Spleen (tissue), 11 donors: ENCODE measurements at regions not wholly inside any gene's neighbourhood (a gene's known extent, or its start where the extent isn't known, plus 50 kb on each side); places are given as distances from the start of the nearest gene placed in this dataset.

ENCODE experiments used
- DNase-seq: peaks from one replicate; pipeline ENCODE4 v3.0.0-alpha.2; 2020
- H3K27ac ChIP-seq, 8 donors: fragments of 200-600 bp; sonication (generic) in 7 of 8; 1 replicate in 4 of 8; 2 replicates in 4 of 8; pipeline versions ENCODE4 v1.5.0 to v1.8.0; 2016 to 2021; ENCODE audit warnings: inconsistent platforms in 4 of 8, mild to moderate bottlenecking in 4 of 8, moderate library complexity in 1 of 8
- H3K27me3 ChIP-seq, 7 donors: fragments of 200-600 bp; sonication (generic) in 6 of 7; replicated peaks in 1 of 7; 1 replicate in 4 of 7; 2 replicates in 3 of 7; pipeline versions ENCODE4 v1.5.0 to v1.8.0; 2016 to 2021; ENCODE audit warnings: inconsistent platforms in 3 of 7, mild to moderate bottlenecking in 1 of 7
- H3K36me3 ChIP-seq, 6 donors: fragments of 200-600 bp; sonication (generic) in 5 of 6; 1 replicate in 4 of 6; 2 replicates in 2 of 6; pipeline versions ENCODE4 v1.5.0 to v1.8.0; 2016 to 2021; ENCODE audit warnings: inconsistent platforms in 2 of 6
- H3K4me1 ChIP-seq, 6 donors: fragments of 200-600 bp; sonication (generic) in 5 of 6; 1 replicate in 3 of 6; 2 replicates in 3 of 6; pipeline versions ENCODE4 v1.5.0 to v1.8.0; 2016 to 2021; ENCODE audit warnings: inconsistent platforms in 3 of 6
- H3K4me3 ChIP-seq, 8 donors: fragments of 200-600 bp; sonication (generic) in 7 of 8; 1 replicate in 4 of 8; 2 replicates in 4 of 8; pipeline versions ENCODE4 v1.5.0 to v1.8.0; 2016 to 2021; ENCODE audit warnings: inconsistent platforms in 4 of 8, mild to moderate bottlenecking in 4 of 8, moderate library complexity in 2 of 8
- H3K9me3 ChIP-seq, 8 donors: fragments of 200-600 bp; sonication (generic) in 7 of 8; 1 replicate in 4 of 8; 2 replicates in 4 of 8; pipeline versions ENCODE4 v1.5.0 to v1.8.0; 2016 to 2021; ENCODE audit warnings: inconsistent platforms in 4 of 8
- POLR2A ChIP-seq, 3 donors: fragments of 450-650 bp; IDR thresholded peaks; one replicate each; pipeline ENCODE4 v1.5.1; 2017; ENCODE audit warnings: antibody characterized with exemption in 3 of 3, mild to moderate bottlenecking in 1 of 3
- POLR2AphosphoS5 ChIP-seq, 3 donors: sonication (generic); formaldehyde crosslinking; IDR thresholded peaks; one replicate each; pipeline ENCODE4 v1.5.1; 2017; ENCODE audit warnings: antibody characterized with exemption in 3 of 3
- WGBS, 5 donors: extraction: QIAGEN DNeasy Blood & Tissue Kit in 3 of 5; methylation state at CpG; one replicate each; pipeline versions ENCODE4 v1.1.5 to v1.1.7; 2013 to 2018; 5-methylcytosine and 5-hydroxymethylcytosine counted together
- intact Hi-C: fragments of 100-400 bp; cut with DNase I; formaldehyde crosslinking; loops from one replicate; pipeline ENCODE4 v1.15.0; 2023; ENCODE audit warnings: low total_unique reads
- TF ChIP-seq, protein P1 (sequence below), 11 experiments: fragments of 200-600 bp in 7 of 11; fragments of 450-650 bp in 4 of 11; sonication (generic) in 4 of 11; IDR thresholded peaks in 8 of 11; conservative IDR thresholded peaks in 3 of 11; 1 replicate in 7 of 11; 2 replicates in 4 of 11; pipeline versions ENCODE4 v1.4.0 to v1.8.0; 2016 to 2021; ENCODE audit warnings: antibody characterized with exemption in 11 of 11, inconsistent platforms in 4 of 11, mild to moderate bottlenecking in 1 of 11
- donor health status: healthy with polysubstance abuse.
- donor health status: DM: no; HTN: no; CAD: no; lungs with moderate emphysema.
- donor health status: DM: no; HTN: no; CAD: no.
- donor health status: Bipolar disorder and iron deficiency.
- donor health status: healthy.
- donor health status: DM: no; HTN: no; CAD: no.
- donor health status: DM: yes; HTN: yes; CAD: no.

DNA sequence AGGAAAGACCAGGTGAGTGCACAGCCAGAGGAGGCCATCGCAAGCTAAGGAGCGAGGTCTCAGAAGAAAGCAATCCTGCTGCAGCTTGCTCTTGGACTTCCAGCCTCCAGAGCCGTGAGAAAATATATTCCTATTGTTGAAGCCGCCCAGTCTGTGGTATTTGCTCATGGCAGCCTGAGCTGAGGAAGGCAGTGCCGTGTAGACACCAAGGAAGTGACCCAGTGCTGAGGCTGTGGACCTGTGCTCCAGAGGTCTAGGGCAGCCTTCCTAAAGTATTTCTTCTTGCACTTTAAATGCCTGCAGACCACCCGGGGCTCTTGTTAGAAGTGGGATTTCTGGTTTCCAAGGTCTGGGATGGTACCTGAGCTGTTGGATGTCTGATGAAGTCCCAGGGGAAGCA lies 158.5 kb upstream of the KL start:
- Histone ChIP-seq H3K27ac (no peak overlapping the region), H3K27me3 (no peaks in the 10 kb centered on the region), H3K36me3 (no peaks in the 10 kb centered on the region), H3K4me1 (no peaks in the 10 kb centered on the region), H3K4me3 (no peak overlapping the region), H3K9me3 (peaks cover 0 to 21% (median 12%) of the 10 kb centered on the region in 8 donors)
- TF ChIP-seq POLR2A (IDR thresholded peaks at IDR 0.05) (no peak), POLR2AphosphoS5 (IDR thresholded peaks at IDR 0.05) (no peak)
- TF ChIP-seq, protein P1, sequence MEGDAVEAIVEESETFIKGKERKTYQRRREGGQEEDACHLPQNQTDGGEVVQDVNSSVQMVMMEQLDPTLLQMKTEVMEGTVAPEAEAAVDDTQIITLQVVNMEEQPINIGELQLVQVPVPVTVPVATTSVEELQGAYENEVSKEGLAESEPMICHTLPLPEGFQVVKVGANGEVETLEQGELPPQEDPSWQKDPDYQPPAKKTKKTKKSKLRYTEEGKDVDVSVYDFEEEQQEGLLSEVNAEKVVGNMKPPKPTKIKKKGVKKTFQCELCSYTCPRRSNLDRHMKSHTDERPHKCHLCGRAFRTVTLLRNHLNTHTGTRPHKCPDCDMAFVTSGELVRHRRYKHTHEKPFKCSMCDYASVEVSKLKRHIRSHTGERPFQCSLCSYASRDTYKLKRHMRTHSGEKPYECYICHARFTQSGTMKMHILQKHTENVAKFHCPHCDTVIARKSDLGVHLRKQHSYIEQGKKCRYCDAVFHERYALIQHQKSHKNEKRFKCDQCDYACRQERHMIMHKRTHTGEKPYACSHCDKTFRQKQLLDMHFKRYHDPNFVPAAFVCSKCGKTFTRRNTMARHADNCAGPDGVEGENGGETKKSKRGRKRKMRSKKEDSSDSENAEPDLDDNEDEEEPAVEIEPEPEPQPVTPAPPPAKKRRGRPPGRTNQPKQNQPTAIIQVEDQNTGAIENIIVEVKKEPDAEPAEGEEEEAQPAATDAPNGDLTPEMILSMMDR (IDR thresholded peaks at IDR 0.05 in 8 of 11, conservative IDR thresholded peaks at IDR 0.05 in 3 of 11) = no peak
- intact Hi-C loops = no loop called here
- WGBS, 5 donors = 83 to 95% (median 93%) methylated on average over 5 to 6 of the region's 6 CpGs
- no peak for DNase-seq

DNA sequence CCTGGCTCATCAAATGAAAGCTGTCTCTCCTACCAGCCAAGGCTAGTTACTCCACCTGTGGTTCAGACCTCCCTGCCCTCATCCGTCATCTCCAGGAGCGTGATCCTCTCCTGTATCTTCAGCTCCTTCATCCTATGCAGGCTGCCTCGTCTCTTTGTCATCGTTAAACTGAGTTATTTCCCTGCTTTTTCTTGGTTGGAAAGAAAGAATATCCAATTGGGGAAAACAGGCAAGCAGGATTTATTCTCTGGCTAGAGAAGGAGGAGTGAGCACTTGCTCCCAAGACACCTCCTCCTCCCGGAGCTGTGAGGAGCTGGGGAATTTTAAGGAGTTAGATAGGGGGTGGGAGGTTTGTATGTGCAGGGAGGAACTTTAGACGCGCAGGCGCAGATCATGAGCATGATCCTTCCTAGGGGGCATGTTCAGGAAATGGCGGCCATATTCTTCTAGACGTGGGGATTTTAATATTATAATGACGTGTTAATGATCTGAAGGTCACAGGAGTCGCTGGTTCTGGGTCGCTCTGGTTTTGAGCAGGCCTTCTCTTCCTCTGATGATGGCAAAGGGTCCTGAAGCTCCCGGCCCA lies 156.4 kb upstream of the KL start:
- TF ChIP-seq POLR2A (IDR thresholded peaks at IDR 0.05) (no peak), POLR2AphosphoS5 (IDR thresholded peaks at IDR 0.05) (no peak)
- TF ChIP-seq, protein P1 (IDR thresholded peaks at IDR 0.05 in 8 of 11, conservative IDR thresholded peaks at IDR 0.05 in 3 of 11) = no peak
- Histone ChIP-seq H3K9me3 (peaks cover 0 to 24% (median 12%) of the 10 kb centered on the region in 8 donors), H3K36me3 (no peaks in the 10 kb centered on the region), H3K4me3 (no peak overlapping the region), H3K4me1 (no peaks in the 10 kb centered on the region), H3K27me3 (no peaks in the 10 kb centered on the region), H3K27ac (no peak overlapping the region)
- intact Hi-C loops = no loop called here
- WGBS, 5 donors = 91 to 95% (median 94%) methylated on average over 14 of the region's 14 CpGs
- DNase-seq = no peak

DNA sequence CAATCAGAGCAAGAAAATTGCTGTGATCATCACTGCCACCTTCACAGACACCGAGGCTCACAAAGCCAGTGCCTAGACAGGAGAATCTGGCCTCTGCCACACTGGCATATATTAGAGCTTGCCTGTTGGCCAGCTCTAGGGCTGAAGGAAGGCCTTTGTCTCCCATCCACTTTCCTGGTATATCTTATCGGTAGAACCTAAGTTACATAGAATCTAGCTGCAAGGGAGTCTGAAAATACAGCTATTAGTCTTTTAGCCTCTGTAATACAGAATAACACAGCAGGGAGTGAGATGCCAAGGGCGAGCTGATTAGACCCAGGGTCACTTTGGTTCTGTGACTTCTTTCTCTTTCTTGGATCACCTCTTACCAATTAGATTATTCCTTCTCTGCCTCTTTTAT lies 154.9 kb upstream of the KL start:
- H3K27ac ChIP-seq = no peak overlapping the region
- H3K36me3 ChIP-seq = no peaks in the 10 kb centered on the region
- intact Hi-C loops = no loop called here
- no peak overlapping the region for H3K4me3 ChIP-seq
- no peaks in the 10 kb centered on the region for H3K4me1 ChIP-seq
- TF ChIP-seq, protein P1 (IDR thresholded peaks at IDR 0.05 in 8 of 11, conservative IDR thresholded peaks at IDR 0.05 in 3 of 11) = no peak
- TF ChIP-seq POLR2AphosphoS5 (IDR thresholded peaks at IDR 0.05) (no peak), POLR2A (IDR thresholded peaks at IDR 0.05) (no peak)
- no peaks in the 10 kb centered on the region for H3K27me3 ChIP-seq
- peaks cover 0 to 24% (median 12%) of the 10 kb centered on the region in 8 donors for H3K9me3 ChIP-seq
- no peak for DNase-seq
- WGBS, 5 donors = 86 to 95% (median 89%) methylated on average over 3 of the region's 3 CpGs

DNA sequence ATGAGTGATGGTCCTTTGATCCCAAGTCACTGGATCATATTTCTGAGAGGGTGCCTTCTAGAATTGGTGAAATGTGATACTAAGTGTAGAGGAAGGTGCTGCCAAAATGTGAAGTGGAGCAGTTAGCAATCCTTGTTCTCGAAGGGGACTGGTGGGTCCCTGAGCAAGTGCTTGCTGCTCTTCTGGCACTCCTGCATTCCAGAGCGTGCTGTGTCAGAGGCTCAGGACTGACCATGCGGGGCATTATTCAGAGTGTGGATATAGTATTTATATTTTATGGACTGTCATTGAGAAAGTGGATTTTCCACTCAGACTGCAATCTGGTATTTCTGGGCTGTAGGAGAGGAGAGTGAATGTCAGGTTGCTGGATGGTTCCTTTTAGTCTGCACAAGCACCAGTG lies 152.6 kb upstream of the KL start:
- Histone ChIP-seq H3K27me3 (no peaks in the 10 kb centered on the region), H3K36me3 (no peaks in the 10 kb centered on the region), H3K4me1 (no peaks in the 10 kb centered on the region), H3K27ac (no peak overlapping the region), H3K4me3 (no peak overlapping the region), H3K9me3 (peaks cover 0 to 24% (median 12%) of the 10 kb centered on the region in 8 donors)
- WGBS, 5 donors = 68 to 97% (median 95%) methylated on average over 3 of the region's 3 CpGs
- TF ChIP-seq, protein P1 (IDR thresholded peaks at IDR 0.05 in 8 of 11, conservative IDR thresholded peaks at IDR 0.05 in 3 of 11) = no peak
- TF ChIP-seq POLR2AphosphoS5 (IDR thresholded peaks at IDR 0.05) = no peak
- no peak for TF ChIP-seq POLR2A (IDR thresholded peaks at IDR 0.05)
- DNase-seq = no peak
- intact Hi-C loops = no loop called here
